COLO668 (cell line): ENCODE measurements at regions not wholly inside any gene's neighbourhood (a gene's known extent, or its start where the extent isn't known, plus 50 kb on each side); places are given as distances from the start of the nearest gene placed in this dataset.

Experiments
- DNase-seq: peaks from one replicate; lab custom pipeline; 2025; ENCODE audit not compliant: unreplicated experiment; lab: John Stamatoyannopoulos, UW

GRCh38 chr10:4046712-4047354 lies 261.8 kb upstream of the KLF6 start:
- no peak for DNase-seq

DNA sequence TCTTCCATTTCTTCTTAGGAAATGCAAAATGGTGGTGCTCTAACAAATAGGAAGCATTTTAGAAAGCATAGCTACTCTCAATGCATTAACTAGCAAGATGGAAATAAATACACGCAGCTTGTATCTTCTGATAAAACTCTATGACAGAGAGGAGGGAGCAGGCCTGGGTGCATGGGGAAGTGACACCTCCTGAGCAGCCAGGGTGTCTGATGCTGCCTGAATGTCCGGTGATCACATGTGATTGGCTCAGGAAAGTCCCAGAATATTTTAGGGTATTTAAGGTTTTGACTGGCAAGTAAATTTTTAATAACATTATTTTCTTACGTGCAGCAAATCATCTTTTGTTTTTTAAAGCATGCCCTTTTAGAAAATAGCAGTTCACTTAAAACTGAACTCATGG lies 261.0 kb upstream of the KLF6 start:
- no peak for DNase-seq

DNA sequence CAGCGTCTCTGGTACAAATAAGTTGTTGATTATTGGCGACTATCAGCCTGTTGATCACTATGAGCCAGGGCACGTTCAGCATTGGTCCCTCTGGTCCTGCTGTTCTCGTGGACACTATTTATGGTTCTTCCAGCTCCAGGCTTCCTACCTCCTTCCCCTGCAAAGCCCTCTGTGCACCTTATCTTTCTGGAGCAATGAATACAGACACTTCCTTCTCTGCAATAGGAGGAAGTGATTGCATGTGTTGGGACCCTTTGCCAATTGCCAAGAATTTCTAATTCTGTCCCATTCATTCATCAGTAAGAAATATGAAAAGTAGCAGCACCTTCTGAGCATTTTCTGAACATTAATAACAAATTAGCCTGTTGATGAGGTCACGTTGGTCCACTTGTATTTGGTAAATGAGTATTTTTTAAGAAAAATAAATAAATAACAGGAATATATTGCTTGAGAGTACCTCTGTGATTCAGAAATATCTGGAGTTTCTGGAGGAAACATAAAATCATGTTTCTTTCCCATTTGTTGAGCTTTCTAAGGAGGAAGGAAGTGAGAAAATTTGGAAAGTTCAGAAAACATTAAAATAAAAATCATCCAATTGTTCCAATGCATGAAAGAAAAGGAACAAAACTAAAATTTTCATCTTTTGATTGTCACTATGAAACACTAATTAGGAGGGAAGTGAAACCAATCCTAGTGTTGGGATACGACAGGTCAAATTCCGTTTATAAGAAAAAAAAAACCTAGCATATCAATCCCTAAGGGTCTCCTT lies 259.1 kb upstream of the KLF6 start:
- DNase-seq: no peak

GRCh38 chr10:4041635-4042034 lies 256.6 kb upstream of the KLF6 start:
- no peak for DNase-seq

- DNase-seq: no peak
Observed at GRCh38 chr10:4038000-4038399, 253.0 kb upstream of the KLF6 start.

GRCh38 chr10:4035599-4035945 lies 250.6 kb upstream of the KLF6 start:
- no peak for DNase-seq

- DNase-seq: no peak
Observed at GRCh38 chr10:4034907-4035598, 250.0 kb upstream of the KLF6 start.

GRCh38 chr10:4033341-4033896 lies 248.4 kb upstream of the KLF6 start:
- DNase-seq: no peak

DNA sequence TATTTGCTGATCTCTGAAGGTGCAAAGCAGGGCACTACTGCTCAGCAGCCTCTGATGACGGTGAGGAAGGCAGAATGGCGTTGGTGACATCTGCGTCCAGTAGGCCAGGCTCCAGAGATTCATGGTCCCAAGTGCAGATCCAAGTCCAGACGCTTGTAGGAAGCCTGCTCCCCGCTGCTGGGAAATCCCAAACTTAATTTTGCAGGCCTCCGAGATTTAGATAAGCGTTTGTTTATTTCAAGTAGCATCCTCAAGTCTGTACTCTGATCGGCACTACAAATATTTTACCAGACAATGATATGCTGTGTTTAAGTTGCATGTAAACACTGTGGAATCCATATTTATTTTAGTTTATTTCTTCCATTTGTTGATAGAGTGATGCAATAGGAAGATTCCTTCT lies 244.9 kb upstream of the KLF6 start:
- no peak for DNase-seq

- no peak for DNase-seq
Observed at GRCh38 chr10:4028854-4029583, 244.0 kb upstream of the KLF6 start.

DNA sequence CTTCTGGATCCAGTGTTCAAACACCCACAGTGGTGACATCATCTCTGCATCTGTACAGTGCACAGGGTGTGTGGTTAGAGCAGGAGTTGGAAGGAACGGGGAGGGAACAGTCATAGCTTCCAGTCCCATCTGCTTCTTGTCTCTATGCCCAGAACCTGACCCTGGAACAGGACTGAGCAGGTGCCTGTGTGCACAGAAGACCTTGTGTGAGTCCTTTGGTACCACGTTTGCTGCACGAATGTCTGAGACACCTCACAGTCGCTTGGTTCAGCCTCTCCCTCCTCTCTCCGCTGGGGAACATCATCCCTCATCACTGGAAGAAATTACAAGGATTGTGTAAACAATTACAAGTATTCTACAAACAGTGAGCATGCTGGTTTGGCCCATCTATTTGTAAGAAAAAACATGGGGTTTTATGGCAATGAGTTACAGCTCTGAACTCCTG lies 243.0 kb upstream of the KLF6 start:
- DNase-seq: no peak

GRCh38 chr10:4025339-4025738 lies 240.3 kb upstream of the KLF6 start:
- no peak for DNase-seq

DNA sequence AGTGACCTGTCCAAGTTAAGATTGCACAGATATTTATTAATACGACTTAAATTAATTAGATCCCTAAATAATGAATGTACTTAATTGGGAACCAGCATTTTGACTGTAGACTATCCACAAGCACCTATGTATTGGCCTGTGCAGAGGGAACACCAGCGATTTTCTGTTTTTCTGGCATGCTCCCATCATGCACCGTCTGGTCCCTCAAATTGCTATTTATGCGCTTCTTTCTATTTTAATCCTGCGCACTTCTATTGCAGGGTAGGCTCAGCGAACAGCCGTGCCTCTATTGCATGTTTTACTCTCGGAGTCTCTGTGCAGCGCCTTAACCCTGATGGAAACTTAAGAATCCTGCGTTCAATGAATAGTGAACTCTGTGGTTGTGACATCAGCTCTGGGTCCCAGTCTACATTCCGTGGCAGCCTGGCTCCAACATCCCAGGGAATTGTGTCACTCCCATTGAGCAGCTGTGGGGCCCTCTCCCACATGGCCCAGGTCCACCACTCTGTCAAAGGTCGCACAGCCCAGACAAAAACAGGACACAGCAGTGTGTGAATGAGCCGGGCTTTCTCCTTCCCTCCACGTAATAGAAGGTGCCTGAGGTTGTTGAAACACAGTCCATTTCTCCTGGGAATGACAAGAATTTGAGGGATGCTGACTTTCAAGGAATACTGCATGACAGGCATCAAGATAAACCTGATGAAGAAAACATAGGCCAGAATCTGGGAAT lies 239.7 kb upstream of the KLF6 start:
- DNase-seq: no peak

GRCh38 chr10:4024027-4024426 lies 239.0 kb upstream of the KLF6 start:
- DNase-seq: no peak

DNA sequence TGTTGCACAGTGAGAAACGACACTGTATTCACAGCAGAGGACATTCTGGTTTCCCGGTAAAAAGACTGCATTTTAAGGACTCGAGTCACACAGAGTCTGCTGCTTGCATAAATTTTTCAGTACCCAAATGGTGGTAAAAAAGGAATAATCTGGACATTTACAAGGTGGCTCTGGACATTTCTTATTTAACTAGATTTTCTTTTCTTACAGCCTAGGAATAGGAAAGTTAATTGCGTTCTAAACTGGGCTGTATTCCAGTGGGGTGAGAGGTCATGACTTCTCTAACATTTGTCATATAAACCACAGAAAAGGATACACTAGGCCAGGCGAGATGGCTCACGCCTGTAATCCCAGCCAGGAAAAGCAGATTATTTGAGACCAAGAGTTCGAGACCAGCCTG lies 237.5 kb upstream of the KLF6 start:
- DNase-seq: no peak

- no peak for DNase-seq
Observed at GRCh38 chr10:4020631-4021030, 235.6 kb upstream of the KLF6 start.

DNA sequence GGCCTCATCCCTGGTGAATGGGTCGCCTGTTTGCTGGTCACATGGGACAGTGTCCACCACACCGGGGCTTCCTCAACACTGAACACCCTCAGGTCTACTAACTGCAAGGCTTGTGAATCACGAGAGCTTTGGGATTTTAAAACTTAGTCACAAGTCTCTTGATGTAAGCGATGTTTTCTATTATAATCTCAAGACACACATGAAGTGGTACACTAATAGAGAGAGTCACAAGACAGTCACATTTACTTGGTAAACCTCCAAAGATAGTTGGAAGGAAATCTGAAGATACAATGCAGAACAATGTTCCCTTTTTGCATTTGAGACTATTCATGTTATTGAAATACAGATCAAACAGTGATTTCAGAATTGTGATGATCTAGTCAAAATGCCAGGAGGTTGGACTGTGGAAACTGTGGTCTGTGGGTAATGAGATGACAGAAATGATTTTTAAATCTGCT lies 233.1 kb upstream of the KLF6 start:
- no peak for DNase-seq

DNA sequence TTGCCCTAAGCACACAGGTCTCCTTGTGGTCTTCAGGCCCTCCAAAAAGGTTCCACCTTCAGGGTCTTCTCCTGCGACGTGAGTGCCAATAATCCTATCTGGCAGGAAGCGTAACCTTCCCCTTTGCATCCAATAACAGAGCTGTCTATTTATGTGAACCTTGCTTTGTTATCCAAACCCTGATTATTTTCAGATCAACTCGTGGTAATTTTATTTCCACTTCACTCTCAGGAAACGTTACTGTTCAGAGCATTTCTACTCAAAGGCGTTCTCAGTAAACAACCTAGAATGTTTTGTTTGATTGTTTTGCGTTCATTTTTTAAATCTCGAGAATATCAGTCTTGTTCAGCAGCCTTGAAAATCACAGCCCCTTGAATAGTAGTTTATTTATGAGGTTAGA lies 232.3 kb upstream of the KLF6 start:
- DNase-seq: no peak

DNA sequence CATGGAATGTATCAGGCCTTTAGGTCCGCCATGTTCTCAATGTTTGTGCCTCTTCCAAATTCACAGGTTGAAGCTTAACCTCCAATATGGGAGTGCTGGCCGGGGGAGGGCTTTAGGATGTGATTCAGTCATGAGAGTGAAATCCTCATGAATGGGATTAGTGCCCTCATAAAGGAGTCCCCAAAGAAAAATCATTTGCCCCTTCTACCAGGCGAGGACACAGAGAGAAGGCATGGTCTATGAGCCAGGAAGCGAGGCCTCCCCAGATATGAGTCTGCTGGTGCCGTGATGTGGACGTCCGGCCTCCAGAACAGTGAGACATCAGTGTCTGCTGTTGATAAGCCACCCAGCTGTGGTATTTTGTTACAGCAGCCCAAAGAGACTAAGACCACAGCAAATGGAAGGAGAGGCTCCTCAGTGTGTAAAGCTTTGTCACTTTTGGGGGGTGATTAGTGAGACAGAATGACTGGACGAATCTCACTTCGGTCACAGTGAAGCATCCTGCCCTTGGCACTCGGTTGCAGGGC lies 231.3 kb upstream of the KLF6 start:
- DNase-seq: no peak

GRCh38 chr10:4013651-4014121 lies 228.7 kb upstream of the KLF6 start:
- no peak for DNase-seq
